ENCODE measurements at regions not wholly inside any gene's neighbourhood (a gene's known extent, or its start where the extent isn't known, plus 50 kb on each side); places are given as distances from the start of the nearest gene placed in this dataset.

DNA sequence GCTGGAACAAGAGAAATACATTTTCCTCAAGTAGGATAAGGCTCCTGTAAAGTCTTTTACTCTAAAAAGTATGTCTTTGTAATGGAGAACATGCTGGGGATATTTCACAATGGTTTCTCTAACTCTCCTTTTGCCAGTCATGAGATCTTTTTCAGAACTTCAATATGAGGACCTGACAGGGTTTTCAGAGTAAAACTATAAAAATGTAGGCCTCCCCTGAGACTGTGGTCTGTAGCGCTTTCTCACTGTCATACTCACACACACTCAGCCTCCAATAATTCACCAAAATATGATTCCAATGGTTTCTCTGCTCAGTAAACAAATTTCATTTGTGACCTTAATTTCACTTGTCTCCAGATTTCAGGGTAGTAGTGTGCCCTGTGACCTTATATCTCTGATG, 440.1 kb upstream of the PTBP2 start:
- no peak for DNase-seq (ENCODE audit: low read depth in 2 of 2)

- DNase-seq (ENCODE audit: low read depth in 2 of 2) = no peak
These were observed 431.6 kb upstream of the PTBP2 start for GRCh38 chr1:96290033-96290432.

GRCh38 chr1:96290801-96291200, 430.8 kb upstream of the PTBP2 start:
- no peak for DNase-seq (ENCODE audit: low read depth in 2 of 2)

DNA sequence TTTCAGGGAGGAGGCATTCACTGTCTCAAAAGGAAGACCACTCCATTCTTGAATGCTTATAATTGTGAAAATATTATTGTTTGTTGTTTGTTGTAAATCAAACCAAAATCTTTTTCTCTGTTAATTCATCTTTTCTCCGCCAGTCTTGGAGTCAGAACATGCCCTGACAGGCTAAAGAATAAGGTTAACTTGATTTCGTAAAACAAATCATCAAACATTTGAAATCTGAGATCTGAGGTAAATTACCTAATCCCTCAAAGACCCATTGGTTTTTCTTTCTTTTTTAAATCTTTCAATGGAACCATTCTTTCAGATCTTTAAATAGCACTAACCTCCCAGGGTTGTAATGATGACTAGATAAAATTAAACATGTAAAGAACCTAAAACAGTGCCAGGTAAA, 430.1 kb upstream of the PTBP2 start:
- DNase-seq (ENCODE audit: low read depth in 2 of 2) = no peak

DNA sequence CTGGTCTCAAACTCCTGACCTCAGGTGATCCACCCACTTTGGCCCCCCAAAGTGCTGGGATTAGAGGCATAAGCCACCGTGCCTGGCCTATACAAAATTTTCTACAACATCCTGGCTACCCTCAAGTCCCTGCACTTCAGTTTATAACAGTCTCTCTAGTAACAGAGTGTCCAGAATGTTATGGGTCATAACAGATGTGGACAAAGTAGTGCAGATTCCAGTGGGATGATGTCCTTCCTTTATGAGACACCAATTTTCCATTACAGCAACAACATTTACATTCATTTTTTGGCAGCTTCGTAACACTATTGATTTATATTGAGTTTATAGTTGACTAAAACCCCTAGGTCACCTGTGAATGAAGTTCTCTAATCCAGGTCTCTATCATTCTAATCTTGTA, 429.4 kb upstream of the PTBP2 start:
- no peak for DNase-seq (ENCODE audit: low read depth in 2 of 2)

GRCh38 chr1:96296991-96297390, 424.6 kb upstream of the PTBP2 start:
- no peak for DNase-seq (ENCODE audit: low read depth in 2 of 2)

- DNase-seq (ENCODE audit: low read depth in 2 of 2) = no peak
These were observed 414.6 kb upstream of the PTBP2 start for GRCh38 chr1:96306809-96307560.

DNA sequence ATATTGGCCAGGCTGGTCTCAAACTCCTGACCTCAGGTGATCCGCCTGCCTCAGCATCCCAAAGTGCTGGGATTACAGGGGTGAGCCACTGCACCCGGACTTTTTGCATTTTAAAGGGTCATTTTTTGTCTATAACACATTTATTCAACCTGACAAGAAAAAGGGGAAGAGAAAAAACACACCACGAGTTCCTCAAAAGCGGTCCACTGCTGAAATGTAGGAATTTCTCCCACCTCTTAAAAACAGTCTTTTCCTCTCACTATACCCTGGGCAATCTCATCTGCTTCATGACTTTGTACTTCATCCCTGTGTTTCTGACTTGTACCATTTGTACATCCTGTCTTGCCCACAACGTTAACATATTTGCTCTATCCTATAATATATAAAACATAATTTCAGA, 413.3 kb upstream of the PTBP2 start:
- DNase-seq (ENCODE audit: low read depth in 2 of 2) = no peak

DNA sequence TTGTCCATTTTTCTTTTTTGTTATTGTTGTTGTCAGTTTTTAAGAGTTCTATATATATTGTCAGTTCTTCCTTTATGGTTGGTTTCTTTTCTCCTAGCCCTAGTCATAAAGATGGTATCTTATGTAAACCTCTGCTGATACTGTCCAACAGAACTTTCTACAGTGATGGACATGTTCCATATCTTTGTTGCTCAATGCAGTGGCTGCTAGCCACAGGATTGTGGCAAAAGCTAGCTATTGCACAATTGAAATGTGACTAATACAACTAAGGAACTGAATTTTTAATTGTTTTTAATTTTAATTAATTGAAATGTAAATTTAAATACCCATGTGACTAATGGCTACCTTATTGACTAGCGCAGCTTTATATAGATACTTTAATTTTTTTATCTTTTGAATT, 411.8 kb upstream of the PTBP2 start:
- no peak for DNase-seq (ENCODE audit: low read depth in 2 of 2)

DNA sequence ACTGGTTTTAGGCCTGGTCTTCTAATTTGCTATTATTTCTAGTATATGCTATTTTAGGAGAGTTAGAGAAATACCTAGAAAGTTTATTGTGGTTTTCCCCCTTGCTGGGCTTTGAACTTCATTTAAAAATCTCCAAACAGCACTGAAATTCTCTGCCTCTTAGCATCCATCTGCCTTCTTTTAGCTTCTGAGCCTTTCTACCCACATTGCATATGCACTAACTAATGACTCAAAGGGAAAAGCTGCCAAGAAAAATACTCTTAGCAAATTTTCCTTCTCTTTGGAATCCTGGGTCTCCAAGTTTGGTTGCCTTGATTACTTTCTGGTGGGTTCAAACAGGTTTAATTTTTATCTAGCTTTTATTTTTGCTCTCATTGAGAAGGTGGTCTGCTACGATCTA, 408.4 kb upstream of the PTBP2 start:
- no peak for DNase-seq (ENCODE audit: low read depth in 2 of 2)

DNA sequence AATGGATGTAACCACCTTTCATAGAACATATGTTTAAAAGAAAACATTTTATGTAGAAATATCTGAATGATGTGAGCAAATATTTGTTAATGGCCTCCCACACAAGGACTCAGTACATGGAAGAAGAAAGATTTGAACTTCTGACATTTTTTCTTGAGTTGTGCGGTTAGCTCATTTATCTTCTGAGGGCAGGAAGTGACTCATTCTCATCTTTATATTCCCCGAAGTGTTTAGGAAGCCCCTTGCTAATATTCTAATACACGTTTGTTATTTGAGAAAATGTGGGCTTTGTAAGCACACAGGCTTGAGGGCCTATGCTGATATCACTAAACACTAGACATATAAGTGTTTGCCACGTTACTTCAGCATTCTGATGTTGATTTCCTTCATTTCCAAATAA, 392.5 kb upstream of the PTBP2 start:
- no peak for DNase-seq (ENCODE audit: low read depth in 2 of 2)

GRCh38 chr1:96331596-96331995, 390.0 kb upstream of the PTBP2 start:
- DNase-seq (ENCODE audit: low read depth in 2 of 2) = no peak

GRCh38 chr1:96333522-96334235, 387.9 kb upstream of the PTBP2 start:
- DNase-seq (ENCODE audit: low read depth in 2 of 2) = no peak

- DNase-seq (ENCODE audit: low read depth in 2 of 2) = no peak
These were observed 387.4 kb upstream of the PTBP2 start for GRCh38 chr1:96334236-96334557.

DNA sequence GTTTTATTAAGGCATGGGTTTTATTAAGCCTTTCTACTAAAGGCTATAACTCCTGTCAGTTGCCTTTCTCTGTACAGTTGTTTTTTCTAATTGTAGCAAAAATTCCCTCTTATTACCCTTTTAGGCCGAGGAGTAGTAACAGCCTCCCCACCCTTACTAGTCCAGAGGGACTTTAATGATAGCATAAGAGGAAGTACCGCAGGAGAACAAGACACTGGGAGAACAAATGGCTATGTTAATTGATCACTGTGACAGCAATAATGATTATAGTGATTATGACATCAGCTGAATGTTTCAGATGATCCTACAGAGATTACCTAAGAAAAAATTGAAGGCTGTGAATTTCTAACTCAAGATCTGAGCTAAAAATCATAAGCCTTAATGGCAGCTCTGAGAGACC, 383.0 kb upstream of the PTBP2 start:
- DNase-seq (ENCODE audit: low read depth in 2 of 2) = no peak

DNA sequence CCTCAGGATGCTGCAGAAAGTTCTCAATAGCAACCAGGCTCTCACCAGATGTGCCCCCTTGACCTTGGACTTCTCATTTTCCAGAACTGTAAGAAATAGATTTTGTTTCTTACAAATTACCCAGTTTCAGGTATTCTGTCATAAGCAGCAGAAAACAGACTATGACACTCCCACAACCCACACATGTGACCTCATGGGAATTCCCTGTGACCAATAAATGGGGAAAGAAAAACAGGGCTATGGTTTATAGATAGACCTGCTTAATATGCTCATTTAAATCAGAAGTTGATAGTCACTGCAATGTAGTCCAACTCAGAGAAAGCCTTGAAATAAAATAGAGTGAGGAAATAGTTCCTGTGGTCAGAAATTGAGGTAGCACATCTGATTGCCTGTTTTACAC, 380.9 kb upstream of the PTBP2 start:
- no peak for DNase-seq (ENCODE audit: low read depth in 2 of 2)

- no peak for DNase-seq (ENCODE audit: low read depth in 2 of 2)
These were observed 374.9 kb upstream of the PTBP2 start for GRCh38 chr1:96346719-96347118.

GRCh38 chr1:96349896-96350295, 371.7 kb upstream of the PTBP2 start:
- DNase-seq (ENCODE audit: low read depth in 2 of 2) = no peak

DNA sequence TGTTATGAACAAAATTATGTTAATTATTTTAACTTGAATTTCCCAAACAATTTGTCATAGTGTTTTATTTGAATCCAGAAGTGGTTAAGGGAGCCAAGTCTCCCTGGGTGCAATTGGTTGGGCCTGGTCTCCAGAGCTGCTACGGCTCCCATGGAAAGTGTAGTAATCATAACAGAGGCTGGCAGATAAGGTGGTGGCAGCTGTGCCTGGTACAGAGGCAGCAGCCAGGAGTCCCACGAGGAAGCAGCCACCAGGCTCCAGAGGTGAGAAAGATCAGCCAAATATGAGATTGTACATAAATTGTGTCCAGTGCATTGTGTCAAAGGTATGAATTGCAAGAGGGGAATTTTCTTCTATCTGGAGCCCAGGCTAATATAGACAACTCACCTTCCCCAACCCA, 368.9 kb upstream of the PTBP2 start:
- no peak for DNase-seq (ENCODE audit: low read depth in 2 of 2)

GRCh38 chr1:96355521-96355920, 366.1 kb upstream of the PTBP2 start:
- DNase-seq (ENCODE audit: low read depth in 2 of 2) = no peak

- no peak for DNase-seq (ENCODE audit: low read depth in 2 of 2)
These were observed 365.6 kb upstream of the PTBP2 start for GRCh38 chr1:96355961-96356360.

DNA sequence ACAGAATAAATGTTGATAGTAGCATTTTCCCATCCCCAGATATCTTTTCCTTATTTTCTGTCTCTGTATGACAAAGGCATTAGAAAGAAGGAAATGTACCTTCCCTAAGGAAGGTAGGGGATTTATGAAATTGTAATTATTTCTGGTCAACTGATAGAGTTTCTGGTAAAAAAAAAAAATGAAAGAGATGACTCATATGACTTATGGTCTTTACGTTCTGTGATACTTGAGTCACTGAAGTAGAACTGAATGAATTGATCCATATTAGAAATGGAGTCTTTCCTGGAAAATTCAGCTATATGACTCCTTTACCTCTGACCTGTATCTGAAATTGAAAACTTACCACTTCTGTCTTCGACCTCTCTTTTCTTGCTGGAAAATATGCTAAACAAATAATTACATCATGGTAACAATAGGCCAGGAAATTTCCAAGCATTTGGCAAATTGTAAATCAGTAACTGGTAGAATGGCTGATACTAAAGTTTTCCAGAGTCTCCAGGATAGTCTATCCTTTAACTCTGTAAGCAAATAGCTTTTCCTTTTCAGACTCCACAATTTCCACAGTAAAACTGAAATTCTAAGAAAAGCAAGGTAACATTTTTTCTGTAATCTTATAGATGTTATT, 364.3 kb upstream of the PTBP2 start:
- DNase-seq (ENCODE audit: low read depth in 2 of 2) = no peak

DNA sequence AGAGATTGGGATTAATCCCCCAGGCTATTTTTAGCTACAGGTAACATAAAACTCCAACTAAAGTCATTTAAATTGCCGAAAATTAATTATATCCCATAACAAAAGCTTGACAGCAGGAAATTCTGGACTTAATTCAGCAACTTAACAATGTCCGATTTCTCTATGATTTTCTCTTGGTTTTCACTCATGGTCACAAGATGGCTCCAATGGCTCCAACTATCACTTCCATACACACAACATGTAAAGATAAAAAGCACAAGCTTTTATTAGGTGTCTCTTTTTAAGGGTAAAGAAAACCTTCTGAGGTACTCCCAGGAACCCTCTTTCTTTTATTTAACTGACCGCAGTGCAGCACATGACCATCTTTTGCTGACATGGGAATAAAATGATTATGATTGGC, 363.5 kb upstream of the PTBP2 start:
- no peak for DNase-seq (ENCODE audit: low read depth in 2 of 2)

All from stimulated activated CD4-positive, alpha-beta T cell treated with anti-CD3 and anti-CD28 coated beads, Interleukin-4, amount 100 ng/mL, for 48 hours (primary cell).